Nephron progenitor cell (in vitro differentiated cells): ENCODE measurements at regions not wholly inside any gene's neighbourhood (a gene's known extent, or its start where the extent isn't known, plus 50 kb on each side); places are given as distances from the start of the nearest gene placed in this dataset.
A peak's percentile ranks its signal among the peaks of the same experiment; 100 is the strongest.

Experiments used
- DNase-seq: peaks from one replicate; pipeline ENCODE4 v3.0.0; 2021
- H3K27ac Mint-ChIP-seq: 2 replicates; pipeline ENCODE4 v1.8.0; 2021; ENCODE audit warnings: mild to moderate bottlenecking, moderate library complexity, mixed read lengths
- H3K27me3 Mint-ChIP-seq: 2 replicates; pipeline ENCODE4 v1.8.0; 2021; ENCODE audit warnings: mild to moderate bottlenecking, low read depth, mixed read lengths; ENCODE audit not compliant: poor library complexity
- H3K36me3 Mint-ChIP-seq: 2 replicates; pipeline ENCODE4 v1.8.0; 2021; ENCODE audit warnings: low read depth, mixed read lengths
- H3K4me1 Mint-ChIP-seq: 2 replicates; pipeline ENCODE4 v1.8.0; 2021; ENCODE audit warnings: mixed read lengths
- H3K4me3 Mint-ChIP-seq: 2 replicates; pipeline ENCODE4 v1.8.0; 2021; ENCODE audit warnings: mild to moderate bottlenecking, moderate library complexity, mixed read lengths
- H3K9me3 Mint-ChIP-seq: 2 replicates; pipeline ENCODE4 v1.8.0; 2021; ENCODE audit warnings: mild to moderate bottlenecking, moderate library complexity, mixed read lengths
- CTCF ChIP-seq: fragments of 200-600 bp; sonication (generic); IDR thresholded peaks from 2 replicates; pipeline ENCODE4 v1.5.0; 2021; ENCODE audit warnings: antibody characterized with exemption

GRCh38 chr16:73483076-73483791, 435.3 kb upstream of the ZFHX3 start:
- DNase-seq, result no peak
- Mint-ChIP-seq H3K36me3 (no peaks in the 10 kb centered on the region), H3K9me3 (no peaks in the 10 kb centered on the region), H3K4me3 (peak overlapping the region; percentile 69), H3K27ac (no peak overlapping the region), H3K27me3 (peaks cover 43% of the 10 kb centered on the region), H3K4me1 (peaks cover 39% of the 10 kb centered on the region)
- no peak for TF ChIP-seq CTCF

- Mint-ChIP-seq H3K36me3 (no peaks in the 10 kb centered on the region), H3K27ac (no peak overlapping the region), H3K9me3 (no peaks in the 10 kb centered on the region), H3K27me3 (peaks cover 37% of the 10 kb centered on the region), H3K4me1 (peaks cover 39% of the 10 kb centered on the region), H3K4me3 (peak overlapping the region; percentile 69)
- TF ChIP-seq CTCF, result no peak
- no peak for DNase-seq
These were observed 434.4 kb upstream of the ZFHX3 start for GRCh38 chr16:73482310-73482709.

- Mint-ChIP-seq H3K27ac (no peak overlapping the region), H3K4me1 (peaks cover 39% of the 10 kb centered on the region), H3K36me3 (no peaks in the 10 kb centered on the region), H3K9me3 (no peaks in the 10 kb centered on the region), H3K4me3 (no peak overlapping the region), H3K27me3 (peaks cover 32% of the 10 kb centered on the region)
- DNase-seq, result no peak
- TF ChIP-seq CTCF, result no peak
These were observed 432.5 kb upstream of the ZFHX3 start for GRCh38 chr16:73480381-73480780.

GRCh38 chr16:73473713-73474112, 425.8 kb upstream of the ZFHX3 start:
- no peak for DNase-seq
- Mint-ChIP-seq H3K27me3 (peaks cover 21% of the 10 kb centered on the region), H3K9me3 (no peaks in the 10 kb centered on the region), H3K4me1 (no peaks in the 10 kb centered on the region), H3K4me3 (no peak overlapping the region), H3K36me3 (no peaks in the 10 kb centered on the region), H3K27ac (no peak overlapping the region)
- TF ChIP-seq CTCF, result no peak

GRCh38 chr16:73464834-73465233, 416.9 kb upstream of the ZFHX3 start:
- no peak overlapping the region for H3K4me3 Mint-ChIP-seq
- H3K4me1 Mint-ChIP-seq, result no peaks in the 10 kb centered on the region
- H3K27ac Mint-ChIP-seq, result no peak overlapping the region
- peaks cover 9% of the 10 kb centered on the region for H3K36me3 Mint-ChIP-seq
- H3K27me3 Mint-ChIP-seq, result peaks cover 30% of the 10 kb centered on the region
- TF ChIP-seq CTCF, result no peak
- DNase-seq, result no peak
- H3K9me3 Mint-ChIP-seq, result peaks cover 32% of the 10 kb centered on the region

GRCh38 chr16:73459586-73459985, 411.7 kb upstream of the ZFHX3 start:
- Mint-ChIP-seq H3K36me3 (peaks cover 9% of the 10 kb centered on the region), H3K27ac (no peak overlapping the region), H3K4me1 (no peaks in the 10 kb centered on the region), H3K9me3 (peaks cover 27% of the 10 kb centered on the region), H3K27me3 (peaks cover 7% of the 10 kb centered on the region), H3K4me3 (no peak overlapping the region)
- no peak for TF ChIP-seq CTCF
- DNase-seq, result no peak
